Osteocyte (in vitro differentiated cells): ENCODE measurements at regions not wholly inside any gene's neighbourhood (a gene's known extent, or its start where the extent isn't known, plus 50 kb on each side); places are given as distances from the start of the nearest gene placed in this dataset.

ENCODE experiments used
- DNase-seq: peaks from one replicate; pipeline ENCODE4 v3.0.0; 2021; ENCODE audit warnings: mixed read lengths; ENCODE audit not compliant: unreplicated experiment; ENCODE audit errors: extremely low spot score
- H3K27ac Mint-ChIP-seq: one replicate; pipeline ENCODE4 v1.8.0; 2021; ENCODE audit warnings: mild to moderate bottlenecking, mixed read lengths; ENCODE audit not compliant: unreplicated experiment
- H3K27me3 Mint-ChIP-seq: one replicate; pipeline ENCODE4 v1.8.0; 2021; ENCODE audit warnings: mixed read lengths; ENCODE audit not compliant: unreplicated experiment
- H3K36me3 Mint-ChIP-seq: one replicate; pipeline ENCODE4 v1.8.0; 2021; ENCODE audit warnings: mixed read lengths; ENCODE audit not compliant: unreplicated experiment
- H3K4me1 Mint-ChIP-seq: one replicate; pipeline ENCODE4 v1.8.0; 2021; ENCODE audit warnings: mixed read lengths; ENCODE audit not compliant: unreplicated experiment
- H3K4me3 Mint-ChIP-seq: one replicate; pipeline ENCODE4 v1.8.0; 2021; ENCODE audit warnings: mild to moderate bottlenecking, moderate library complexity, mixed read lengths; ENCODE audit not compliant: unreplicated experiment
- H3K9me3 Mint-ChIP-seq: one replicate; pipeline ENCODE4 v1.8.0; 2021; ENCODE audit warnings: mixed read lengths; ENCODE audit not compliant: unreplicated experiment
- TF ChIP-seq, protein P1 (sequence below): fragments of 200-600 bp; sonication (generic); IDR thresholded peaks from 2 replicates; pipeline ENCODE4 v1.5.0; 2021; ENCODE audit warnings: antibody characterized with exemption, mild to moderate bottlenecking, moderate library complexity

DNA sequence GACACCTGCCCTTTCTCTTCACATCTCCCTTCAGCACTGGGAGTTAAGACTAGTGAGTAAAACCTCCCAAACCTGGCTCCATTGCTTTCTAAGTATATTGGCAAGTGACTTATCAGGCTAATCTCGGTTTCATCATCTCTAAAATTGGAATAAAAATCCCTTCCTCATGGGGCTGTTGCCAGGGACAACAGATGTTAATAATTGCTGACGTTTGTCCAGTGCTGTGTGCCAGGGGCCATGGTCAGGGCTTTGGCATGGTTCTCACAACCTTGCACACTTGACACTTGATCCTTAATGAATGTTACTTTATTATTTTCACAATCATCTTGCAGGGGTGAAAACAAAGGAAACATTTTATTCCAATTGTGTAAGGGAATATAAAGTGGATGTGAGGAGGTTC, 1262.0 kb upstream of the WWC1 start:
- peaks cover under 1% of the 10 kb centered on the region for H3K27me3 Mint-ChIP-seq
- no peaks in the 10 kb centered on the region for H3K4me1 Mint-ChIP-seq
- TF ChIP-seq, protein P1, sequence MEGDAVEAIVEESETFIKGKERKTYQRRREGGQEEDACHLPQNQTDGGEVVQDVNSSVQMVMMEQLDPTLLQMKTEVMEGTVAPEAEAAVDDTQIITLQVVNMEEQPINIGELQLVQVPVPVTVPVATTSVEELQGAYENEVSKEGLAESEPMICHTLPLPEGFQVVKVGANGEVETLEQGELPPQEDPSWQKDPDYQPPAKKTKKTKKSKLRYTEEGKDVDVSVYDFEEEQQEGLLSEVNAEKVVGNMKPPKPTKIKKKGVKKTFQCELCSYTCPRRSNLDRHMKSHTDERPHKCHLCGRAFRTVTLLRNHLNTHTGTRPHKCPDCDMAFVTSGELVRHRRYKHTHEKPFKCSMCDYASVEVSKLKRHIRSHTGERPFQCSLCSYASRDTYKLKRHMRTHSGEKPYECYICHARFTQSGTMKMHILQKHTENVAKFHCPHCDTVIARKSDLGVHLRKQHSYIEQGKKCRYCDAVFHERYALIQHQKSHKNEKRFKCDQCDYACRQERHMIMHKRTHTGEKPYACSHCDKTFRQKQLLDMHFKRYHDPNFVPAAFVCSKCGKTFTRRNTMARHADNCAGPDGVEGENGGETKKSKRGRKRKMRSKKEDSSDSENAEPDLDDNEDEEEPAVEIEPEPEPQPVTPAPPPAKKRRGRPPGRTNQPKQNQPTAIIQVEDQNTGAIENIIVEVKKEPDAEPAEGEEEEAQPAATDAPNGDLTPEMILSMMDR: no peak
- H3K27ac Mint-ChIP-seq: no peak overlapping the region
- H3K36me3 Mint-ChIP-seq: no peaks in the 10 kb centered on the region
- no peaks in the 10 kb centered on the region for H3K9me3 Mint-ChIP-seq
- no peak overlapping the region for H3K4me3 Mint-ChIP-seq
- no peak for DNase-seq

DNA sequence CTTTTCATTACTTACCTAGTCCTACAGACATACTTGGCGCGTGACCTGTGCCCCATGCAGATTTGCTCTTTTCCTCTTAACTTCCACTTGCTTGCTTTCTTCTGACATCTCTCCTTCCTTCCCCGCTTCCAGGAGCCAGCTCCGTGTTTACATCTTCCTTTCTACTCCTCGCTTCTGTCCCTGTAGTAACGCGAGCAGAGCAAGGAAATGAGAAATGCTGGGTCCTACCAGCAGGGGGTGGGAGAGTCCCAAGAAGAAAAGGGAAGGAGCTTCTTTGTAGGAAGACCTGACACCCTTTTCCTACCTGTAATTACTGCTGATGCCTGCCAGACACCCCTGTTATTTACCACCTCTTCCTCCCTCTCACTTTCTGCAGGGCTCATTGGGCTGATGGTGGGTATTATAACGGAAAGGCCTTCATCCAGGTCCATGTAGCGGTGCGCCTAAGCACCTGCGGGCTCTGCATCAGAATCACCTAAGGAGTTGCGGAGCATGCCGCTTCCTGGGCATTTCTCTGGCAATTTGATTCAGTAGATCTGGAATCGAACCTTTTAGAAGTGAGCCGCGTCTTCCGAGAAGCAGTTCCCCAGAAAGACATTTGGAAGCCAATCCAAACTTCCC, 1260.8 kb upstream of the WWC1 start:
- TF ChIP-seq, protein P1: peak; percentile 55
- Mint-ChIP-seq H3K9me3 (no peaks in the 10 kb centered on the region), H3K4me1 (no peaks in the 10 kb centered on the region), H3K27me3 (no peaks in the 10 kb centered on the region), H3K4me3 (no peak overlapping the region), H3K36me3 (no peaks in the 10 kb centered on the region), H3K27ac (no peak overlapping the region)
- no peak for DNase-seq

DNA sequence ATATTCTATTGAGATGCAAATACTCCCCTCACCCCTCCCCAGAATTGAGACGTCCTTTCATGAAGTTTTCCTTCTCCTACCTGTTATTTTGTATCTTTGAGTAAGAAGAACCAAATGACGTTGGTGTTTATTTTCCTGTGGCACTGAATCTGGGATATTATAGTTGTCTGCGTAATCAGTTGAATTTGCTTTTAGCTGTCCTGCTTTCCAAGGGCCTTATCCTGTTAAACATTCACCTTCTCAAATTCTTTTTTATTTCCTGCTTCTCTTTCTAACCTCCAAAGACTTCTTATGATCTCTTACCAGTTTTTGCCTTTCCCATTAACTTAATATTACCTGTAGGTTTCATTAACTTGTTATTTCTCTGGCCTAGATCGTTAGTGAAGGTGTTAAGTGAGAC, 1254.9 kb upstream of the WWC1 start:
- no peak overlapping the region for H3K4me3 Mint-ChIP-seq
- H3K9me3 Mint-ChIP-seq: no peaks in the 10 kb centered on the region
- H3K27me3 Mint-ChIP-seq: peaks cover 8% of the 10 kb centered on the region
- no peaks in the 10 kb centered on the region for H3K36me3 Mint-ChIP-seq
- TF ChIP-seq, protein P1: no peak
- no peak overlapping the region for H3K27ac Mint-ChIP-seq
- no peak for DNase-seq
- no peaks in the 10 kb centered on the region for H3K4me1 Mint-ChIP-seq

DNA sequence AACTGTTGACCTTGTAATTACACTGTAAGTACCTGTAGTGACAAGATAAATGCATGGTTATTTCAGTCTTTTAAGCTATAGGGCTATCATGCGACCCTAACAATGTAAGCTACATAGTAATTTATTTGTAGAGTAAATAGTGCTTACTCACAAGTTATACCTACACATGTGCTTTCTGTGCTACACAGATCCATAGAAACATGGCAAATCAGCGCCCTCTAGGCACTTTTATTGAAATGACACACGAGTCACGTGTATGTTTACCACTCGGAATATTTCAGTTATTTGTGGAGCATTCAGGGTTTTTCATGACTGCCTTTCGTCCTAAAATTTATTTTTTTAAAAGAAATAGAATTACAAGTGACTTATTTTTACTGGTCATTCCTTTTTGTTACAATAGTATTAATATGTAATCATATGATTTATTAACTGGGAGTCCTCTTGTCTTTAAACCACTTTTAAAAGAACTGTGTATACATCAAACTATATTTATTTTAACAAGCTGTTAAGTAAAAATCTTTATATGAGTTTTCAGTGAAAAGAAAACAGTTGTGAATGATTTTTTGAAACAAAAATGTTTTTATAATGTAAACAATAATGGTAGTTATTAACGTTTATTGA, 1242.3 kb upstream of the WWC1 start:
- H3K36me3 Mint-ChIP-seq: no peaks in the 10 kb centered on the region
- no peak overlapping the region for H3K27ac Mint-ChIP-seq
- no peak for DNase-seq
- no peak overlapping the region for H3K4me3 Mint-ChIP-seq
- no peaks in the 10 kb centered on the region for H3K9me3 Mint-ChIP-seq
- H3K4me1 Mint-ChIP-seq: no peaks in the 10 kb centered on the region
- H3K27me3 Mint-ChIP-seq: peaks cover 11% of the 10 kb centered on the region
- TF ChIP-seq, protein P1: peak; percentile 60

DNA sequence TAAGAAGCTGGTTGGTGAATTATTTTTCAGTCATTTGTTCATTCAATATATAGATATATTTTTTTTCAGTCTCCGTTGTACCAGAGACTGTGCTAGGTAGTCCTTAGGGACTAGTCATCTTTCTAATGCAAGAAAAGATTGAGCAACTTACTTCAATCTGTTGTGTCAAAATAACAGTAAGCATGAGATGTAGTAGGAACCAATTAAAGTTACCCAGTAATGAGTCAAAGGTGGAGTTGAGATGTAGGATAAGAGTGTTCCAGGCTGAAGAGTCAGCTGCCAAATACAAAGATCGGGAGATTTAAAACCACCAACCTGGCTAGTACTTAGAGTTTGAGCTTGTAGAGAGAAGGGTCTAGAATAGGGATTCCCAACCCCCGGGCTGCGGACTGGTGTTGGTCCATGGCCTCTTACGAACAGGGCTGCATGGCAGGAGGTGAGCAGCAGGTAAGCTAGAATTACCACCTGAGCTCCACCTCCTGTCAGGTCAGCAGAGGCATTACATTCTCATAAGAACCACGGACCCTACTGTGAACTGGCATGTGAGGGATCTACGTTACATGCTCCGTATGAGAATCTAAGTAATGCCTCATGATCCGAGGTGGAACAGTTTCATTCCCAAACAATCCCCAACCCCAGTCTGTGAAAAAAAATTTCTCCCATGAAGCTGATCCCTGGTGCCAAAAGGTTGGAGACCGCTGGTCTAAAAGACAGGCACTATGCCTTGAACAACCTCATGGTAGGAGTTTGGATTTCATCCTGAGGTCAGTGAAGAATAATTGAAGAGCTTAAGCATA, 1241.5 kb upstream of the WWC1 start:
- TF ChIP-seq, protein P1: no peak
- no peak overlapping the region for H3K27ac Mint-ChIP-seq
- H3K4me1 Mint-ChIP-seq: no peaks in the 10 kb centered on the region
- no peaks in the 10 kb centered on the region for H3K9me3 Mint-ChIP-seq
- DNase-seq: no peak
- no peak overlapping the region for H3K4me3 Mint-ChIP-seq
- H3K36me3 Mint-ChIP-seq: no peaks in the 10 kb centered on the region
- peaks cover 16% of the 10 kb centered on the region for H3K27me3 Mint-ChIP-seq
